ENCODE measurements at regions not wholly inside any gene's neighbourhood (a gene's known extent, or its start where the extent isn't known, plus 50 kb on each side); places are given as distances from the start of the nearest gene placed in this dataset.

DNA sequence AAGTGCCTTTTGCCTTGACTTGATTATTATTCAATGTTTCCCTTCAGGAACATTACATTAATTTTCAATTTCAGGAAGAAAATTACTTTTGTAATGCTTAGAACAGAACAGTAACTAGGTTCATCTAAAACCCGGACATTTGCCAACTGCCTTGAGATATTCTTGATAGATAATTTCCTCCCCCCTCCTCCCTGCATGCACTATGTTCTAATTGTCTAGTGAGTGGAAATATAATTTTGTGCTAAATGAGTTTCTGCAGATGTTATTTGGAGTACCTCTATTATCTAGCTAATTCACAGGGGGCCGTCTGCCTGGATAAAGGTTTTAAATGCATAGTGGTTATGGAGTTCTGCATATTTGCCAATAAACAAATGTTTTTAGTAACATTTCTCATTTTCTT lies 200.3 kb upstream of the SLC39A10 start:
- Histone ChIP-seq H3K9me3 (ENCODE audit: severe bottlenecking) (no peaks in the 10 kb centered on the region), H3K27me3 (ENCODE audit: insufficient read depth, poor library complexity, severe bottlenecking) (no peaks in the 10 kb centered on the region), H3K4me3 (ENCODE audit: severe bottlenecking) (no peak overlapping the region), H3K36me3 (ENCODE audit: low read depth) (no peaks in the 10 kb centered on the region), H3K4me1 (ENCODE audit: insufficient read depth, poor library complexity, severe bottlenecking) (no peaks in the 10 kb centered on the region), H3K27ac (ENCODE audit: poor library complexity, severe bottlenecking) (no peak overlapping the region)
- no peak for ATAC-seq (ENCODE audit: low read depth)
- DNase-seq (ENCODE audit: low spot score): no peak
- TF ChIP-seq, protein P1, sequence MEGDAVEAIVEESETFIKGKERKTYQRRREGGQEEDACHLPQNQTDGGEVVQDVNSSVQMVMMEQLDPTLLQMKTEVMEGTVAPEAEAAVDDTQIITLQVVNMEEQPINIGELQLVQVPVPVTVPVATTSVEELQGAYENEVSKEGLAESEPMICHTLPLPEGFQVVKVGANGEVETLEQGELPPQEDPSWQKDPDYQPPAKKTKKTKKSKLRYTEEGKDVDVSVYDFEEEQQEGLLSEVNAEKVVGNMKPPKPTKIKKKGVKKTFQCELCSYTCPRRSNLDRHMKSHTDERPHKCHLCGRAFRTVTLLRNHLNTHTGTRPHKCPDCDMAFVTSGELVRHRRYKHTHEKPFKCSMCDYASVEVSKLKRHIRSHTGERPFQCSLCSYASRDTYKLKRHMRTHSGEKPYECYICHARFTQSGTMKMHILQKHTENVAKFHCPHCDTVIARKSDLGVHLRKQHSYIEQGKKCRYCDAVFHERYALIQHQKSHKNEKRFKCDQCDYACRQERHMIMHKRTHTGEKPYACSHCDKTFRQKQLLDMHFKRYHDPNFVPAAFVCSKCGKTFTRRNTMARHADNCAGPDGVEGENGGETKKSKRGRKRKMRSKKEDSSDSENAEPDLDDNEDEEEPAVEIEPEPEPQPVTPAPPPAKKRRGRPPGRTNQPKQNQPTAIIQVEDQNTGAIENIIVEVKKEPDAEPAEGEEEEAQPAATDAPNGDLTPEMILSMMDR (IDR thresholded peaks at IDR 0.05; ENCODE audit: poor library complexity, severe bottlenecking): no peak

DNA sequence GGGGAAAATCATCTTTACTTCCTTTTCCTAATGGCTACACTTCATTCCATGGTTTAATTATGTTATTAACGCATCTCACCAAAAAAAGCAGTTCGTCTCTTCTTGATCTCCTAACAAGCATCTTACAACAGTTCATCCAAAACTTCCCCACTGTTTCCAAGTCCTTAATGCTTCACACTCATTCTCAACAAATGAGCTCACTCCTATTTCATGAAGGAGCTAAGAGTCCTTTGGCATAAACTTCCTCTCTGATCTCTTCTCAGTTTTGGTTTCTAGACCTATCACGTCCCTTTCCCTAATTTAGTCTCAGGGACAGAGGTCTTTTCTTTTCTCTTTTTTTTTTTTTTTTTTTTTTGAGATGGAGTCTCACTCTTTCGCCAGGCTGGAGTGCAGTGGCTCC lies 205.9 kb upstream of the SLC39A10 start:
- no peaks in the 10 kb centered on the region for H3K4me1 ChIP-seq (ENCODE audit: insufficient read depth, poor library complexity, severe bottlenecking)
- no peaks in the 10 kb centered on the region for H3K27me3 ChIP-seq (ENCODE audit: insufficient read depth, poor library complexity, severe bottlenecking)
- no peak overlapping the region for H3K27ac ChIP-seq (ENCODE audit: poor library complexity, severe bottlenecking)
- no peaks in the 10 kb centered on the region for H3K9me3 ChIP-seq (ENCODE audit: severe bottlenecking)
- no peak overlapping the region for H3K4me3 ChIP-seq (ENCODE audit: severe bottlenecking)
- TF ChIP-seq, protein P1 (IDR thresholded peaks at IDR 0.05; ENCODE audit: poor library complexity, severe bottlenecking): no peak
- H3K36me3 ChIP-seq (ENCODE audit: low read depth): no peaks in the 10 kb centered on the region
- ATAC-seq (ENCODE audit: low read depth) (no peak), DNase-seq (ENCODE audit: low spot score) (no peak)

GRCh38 chr2:195450552-195451113 lies 206.4 kb upstream of the SLC39A10 start:
- no peak overlapping the region for H3K4me3 ChIP-seq (ENCODE audit: severe bottlenecking)
- TF ChIP-seq, protein P1 (IDR thresholded peaks at IDR 0.05; ENCODE audit: poor library complexity, severe bottlenecking): no peak
- no peak for ATAC-seq (ENCODE audit: low read depth)
- no peak overlapping the region for H3K27ac ChIP-seq (ENCODE audit: poor library complexity, severe bottlenecking)
- DNase-seq (ENCODE audit: low spot score): no peak
- H3K4me1 ChIP-seq (ENCODE audit: insufficient read depth, poor library complexity, severe bottlenecking): no peaks in the 10 kb centered on the region
- no peaks in the 10 kb centered on the region for H3K9me3 ChIP-seq (ENCODE audit: severe bottlenecking)
- H3K27me3 ChIP-seq (ENCODE audit: insufficient read depth, poor library complexity, severe bottlenecking): no peaks in the 10 kb centered on the region
- H3K36me3 ChIP-seq (ENCODE audit: low read depth): no peaks in the 10 kb centered on the region

GRCh38 chr2:195447323-195447975 lies 209.6 kb upstream of the SLC39A10 start:
- TF ChIP-seq, protein P1 (IDR thresholded peaks at IDR 0.05; ENCODE audit: poor library complexity, severe bottlenecking): no peak
- no peaks in the 10 kb centered on the region for H3K27me3 ChIP-seq (ENCODE audit: insufficient read depth, poor library complexity, severe bottlenecking)
- no peak overlapping the region for H3K4me3 ChIP-seq (ENCODE audit: severe bottlenecking)
- H3K27ac ChIP-seq (ENCODE audit: poor library complexity, severe bottlenecking): no peak overlapping the region
- H3K9me3 ChIP-seq (ENCODE audit: severe bottlenecking): no peaks in the 10 kb centered on the region
- no peak for ATAC-seq (ENCODE audit: low read depth)
- DNase-seq (ENCODE audit: low spot score): no peak
- H3K36me3 ChIP-seq (ENCODE audit: low read depth): no peaks in the 10 kb centered on the region
- H3K4me1 ChIP-seq (ENCODE audit: insufficient read depth, poor library complexity, severe bottlenecking): no peaks in the 10 kb centered on the region

DNA sequence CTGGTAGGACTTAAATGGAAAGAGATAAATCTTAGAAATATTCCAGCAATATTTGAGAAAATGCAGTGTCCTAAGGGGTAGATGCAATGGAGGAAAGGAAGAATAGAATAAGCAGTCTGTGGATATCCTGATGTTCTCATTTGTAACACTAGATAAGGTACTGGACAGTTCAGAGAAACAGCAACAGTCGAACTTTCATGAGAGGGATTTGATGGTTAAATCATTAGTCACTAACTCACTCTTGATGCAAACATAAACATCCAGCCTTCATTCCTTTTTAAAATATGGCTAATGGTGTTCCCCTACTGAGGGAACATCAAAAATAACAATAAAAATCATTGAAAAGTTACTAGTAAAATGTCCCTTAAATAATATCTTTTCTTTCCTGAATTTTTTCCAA lies 211.4 kb upstream of the SLC39A10 start:
- no peak for ATAC-seq (ENCODE audit: low read depth)
- no peaks in the 10 kb centered on the region for H3K9me3 ChIP-seq (ENCODE audit: severe bottlenecking)
- no peaks in the 10 kb centered on the region for H3K4me1 ChIP-seq (ENCODE audit: insufficient read depth, poor library complexity, severe bottlenecking)
- no peak for DNase-seq (ENCODE audit: low spot score)
- H3K4me3 ChIP-seq (ENCODE audit: severe bottlenecking): no peak overlapping the region
- no peaks in the 10 kb centered on the region for H3K27me3 ChIP-seq (ENCODE audit: insufficient read depth, poor library complexity, severe bottlenecking)
- TF ChIP-seq, protein P1 (IDR thresholded peaks at IDR 0.05; ENCODE audit: poor library complexity, severe bottlenecking): no peak
- H3K36me3 ChIP-seq (ENCODE audit: low read depth): no peaks in the 10 kb centered on the region
- no peak overlapping the region for H3K27ac ChIP-seq (ENCODE audit: poor library complexity, severe bottlenecking)
